ENCODE measurements at regions not wholly inside any gene's neighbourhood (a gene's known extent, or its start where the extent isn't known, plus 50 kb on each side); places are given as distances from the start of the nearest gene placed in this dataset.

DNA sequence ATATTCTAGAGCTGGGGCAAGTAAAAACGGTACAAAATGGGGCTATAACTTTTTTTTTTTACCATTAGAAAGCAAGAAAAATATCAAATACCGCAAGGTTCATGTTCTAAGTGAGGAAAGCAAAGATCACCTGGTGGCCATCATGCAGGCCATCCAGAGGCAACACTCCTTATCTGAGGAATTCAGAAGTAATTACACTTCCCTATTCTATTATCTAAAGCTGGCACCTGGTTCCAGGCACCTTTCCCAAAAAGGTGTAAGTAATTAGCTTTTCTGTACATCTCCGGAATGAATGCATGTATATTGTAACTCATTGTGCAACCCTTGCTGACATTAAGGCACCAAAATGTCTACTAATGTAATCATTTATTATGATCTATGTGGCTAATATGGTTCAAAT lies 152.5 kb upstream of the GYPC start:
- Mint-ChIP-seq H3K27ac (no peak overlapping the region), H3K27me3 (ENCODE audit: insufficient read depth, low read depth, poor library complexity) (peaks cover 4% of the 10 kb centered on the region), H3K9me3 (no peaks in the 10 kb centered on the region), H3K4me1 (peaks cover 20% of the 10 kb centered on the region), H3K4me3 (no peak overlapping the region), H3K36me3 (ENCODE audit: low read depth) (no peaks in the 10 kb centered on the region)
- Histone ChIP-seq H3F3A (replicated peaks; ENCODE audit: low read depth) (no peaks in the 10 kb centered on the region), H3K9me2 (ENCODE audit: insufficient read depth) (no peaks in the 10 kb centered on the region), H4K20me1 (replicated peaks; ENCODE audit: insufficient read depth) (no peaks in the 10 kb centered on the region), H3K4me3 (no peak overlapping the region), H3K4me2 (no peak overlapping the region), H3K79me2 (replicated peaks; ENCODE audit: insufficient read depth) (no peaks in the 10 kb centered on the region), H3K27ac (ENCODE audit: low read depth) (no peak overlapping the region), H3K4me1 (ENCODE audit: insufficient read depth) (0 out of 2 replicates have a peak, but pooled peaks cover 4% of the 10 kb centered on the region), H3K36me3 (ENCODE audit: insufficient read depth) (no peaks in the 10 kb centered on the region; the same call in 1 of the 2 replicates), H3K27me3 (ENCODE audit: insufficient read depth) (no peaks in the 10 kb centered on the region), H2AFZ (no peak overlapping the region)
- ATAC-seq: no peak
- DNase-seq (ENCODE audit: low spot score): no peak
- TF ChIP-seq, protein P1, sequence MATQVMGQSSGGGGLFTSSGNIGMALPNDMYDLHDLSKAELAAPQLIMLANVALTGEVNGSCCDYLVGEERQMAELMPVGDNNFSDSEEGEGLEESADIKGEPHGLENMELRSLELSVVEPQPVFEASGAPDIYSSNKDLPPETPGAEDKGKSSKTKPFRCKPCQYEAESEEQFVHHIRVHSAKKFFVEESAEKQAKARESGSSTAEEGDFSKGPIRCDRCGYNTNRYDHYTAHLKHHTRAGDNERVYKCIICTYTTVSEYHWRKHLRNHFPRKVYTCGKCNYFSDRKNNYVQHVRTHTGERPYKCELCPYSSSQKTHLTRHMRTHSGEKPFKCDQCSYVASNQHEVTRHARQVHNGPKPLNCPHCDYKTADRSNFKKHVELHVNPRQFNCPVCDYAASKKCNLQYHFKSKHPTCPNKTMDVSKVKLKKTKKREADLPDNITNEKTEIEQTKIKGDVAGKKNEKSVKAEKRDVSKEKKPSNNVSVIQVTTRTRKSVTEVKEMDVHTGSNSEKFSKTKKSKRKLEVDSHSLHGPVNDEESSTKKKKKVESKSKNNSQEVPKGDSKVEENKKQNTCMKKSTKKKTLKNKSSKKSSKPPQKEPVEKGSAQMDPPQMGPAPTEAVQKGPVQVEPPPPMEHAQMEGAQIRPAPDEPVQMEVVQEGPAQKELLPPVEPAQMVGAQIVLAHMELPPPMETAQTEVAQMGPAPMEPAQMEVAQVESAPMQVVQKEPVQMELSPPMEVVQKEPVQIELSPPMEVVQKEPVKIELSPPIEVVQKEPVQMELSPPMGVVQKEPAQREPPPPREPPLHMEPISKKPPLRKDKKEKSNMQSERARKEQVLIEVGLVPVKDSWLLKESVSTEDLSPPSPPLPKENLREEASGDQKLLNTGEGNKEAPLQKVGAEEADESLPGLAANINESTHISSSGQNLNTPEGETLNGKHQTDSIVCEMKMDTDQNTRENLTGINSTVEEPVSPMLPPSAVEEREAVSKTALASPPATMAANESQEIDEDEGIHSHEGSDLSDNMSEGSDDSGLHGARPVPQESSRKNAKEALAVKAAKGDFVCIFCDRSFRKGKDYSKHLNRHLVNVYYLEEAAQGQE (IDR thresholded peaks at IDR 0.05; ENCODE audit: unreplicated experiment): no peak
- TF ChIP-seq STAT1 (IDR thresholded peaks at IDR 0.05; ENCODE audit: unreplicated experiment): no peak
- TF ChIP-seq, protein P2, sequence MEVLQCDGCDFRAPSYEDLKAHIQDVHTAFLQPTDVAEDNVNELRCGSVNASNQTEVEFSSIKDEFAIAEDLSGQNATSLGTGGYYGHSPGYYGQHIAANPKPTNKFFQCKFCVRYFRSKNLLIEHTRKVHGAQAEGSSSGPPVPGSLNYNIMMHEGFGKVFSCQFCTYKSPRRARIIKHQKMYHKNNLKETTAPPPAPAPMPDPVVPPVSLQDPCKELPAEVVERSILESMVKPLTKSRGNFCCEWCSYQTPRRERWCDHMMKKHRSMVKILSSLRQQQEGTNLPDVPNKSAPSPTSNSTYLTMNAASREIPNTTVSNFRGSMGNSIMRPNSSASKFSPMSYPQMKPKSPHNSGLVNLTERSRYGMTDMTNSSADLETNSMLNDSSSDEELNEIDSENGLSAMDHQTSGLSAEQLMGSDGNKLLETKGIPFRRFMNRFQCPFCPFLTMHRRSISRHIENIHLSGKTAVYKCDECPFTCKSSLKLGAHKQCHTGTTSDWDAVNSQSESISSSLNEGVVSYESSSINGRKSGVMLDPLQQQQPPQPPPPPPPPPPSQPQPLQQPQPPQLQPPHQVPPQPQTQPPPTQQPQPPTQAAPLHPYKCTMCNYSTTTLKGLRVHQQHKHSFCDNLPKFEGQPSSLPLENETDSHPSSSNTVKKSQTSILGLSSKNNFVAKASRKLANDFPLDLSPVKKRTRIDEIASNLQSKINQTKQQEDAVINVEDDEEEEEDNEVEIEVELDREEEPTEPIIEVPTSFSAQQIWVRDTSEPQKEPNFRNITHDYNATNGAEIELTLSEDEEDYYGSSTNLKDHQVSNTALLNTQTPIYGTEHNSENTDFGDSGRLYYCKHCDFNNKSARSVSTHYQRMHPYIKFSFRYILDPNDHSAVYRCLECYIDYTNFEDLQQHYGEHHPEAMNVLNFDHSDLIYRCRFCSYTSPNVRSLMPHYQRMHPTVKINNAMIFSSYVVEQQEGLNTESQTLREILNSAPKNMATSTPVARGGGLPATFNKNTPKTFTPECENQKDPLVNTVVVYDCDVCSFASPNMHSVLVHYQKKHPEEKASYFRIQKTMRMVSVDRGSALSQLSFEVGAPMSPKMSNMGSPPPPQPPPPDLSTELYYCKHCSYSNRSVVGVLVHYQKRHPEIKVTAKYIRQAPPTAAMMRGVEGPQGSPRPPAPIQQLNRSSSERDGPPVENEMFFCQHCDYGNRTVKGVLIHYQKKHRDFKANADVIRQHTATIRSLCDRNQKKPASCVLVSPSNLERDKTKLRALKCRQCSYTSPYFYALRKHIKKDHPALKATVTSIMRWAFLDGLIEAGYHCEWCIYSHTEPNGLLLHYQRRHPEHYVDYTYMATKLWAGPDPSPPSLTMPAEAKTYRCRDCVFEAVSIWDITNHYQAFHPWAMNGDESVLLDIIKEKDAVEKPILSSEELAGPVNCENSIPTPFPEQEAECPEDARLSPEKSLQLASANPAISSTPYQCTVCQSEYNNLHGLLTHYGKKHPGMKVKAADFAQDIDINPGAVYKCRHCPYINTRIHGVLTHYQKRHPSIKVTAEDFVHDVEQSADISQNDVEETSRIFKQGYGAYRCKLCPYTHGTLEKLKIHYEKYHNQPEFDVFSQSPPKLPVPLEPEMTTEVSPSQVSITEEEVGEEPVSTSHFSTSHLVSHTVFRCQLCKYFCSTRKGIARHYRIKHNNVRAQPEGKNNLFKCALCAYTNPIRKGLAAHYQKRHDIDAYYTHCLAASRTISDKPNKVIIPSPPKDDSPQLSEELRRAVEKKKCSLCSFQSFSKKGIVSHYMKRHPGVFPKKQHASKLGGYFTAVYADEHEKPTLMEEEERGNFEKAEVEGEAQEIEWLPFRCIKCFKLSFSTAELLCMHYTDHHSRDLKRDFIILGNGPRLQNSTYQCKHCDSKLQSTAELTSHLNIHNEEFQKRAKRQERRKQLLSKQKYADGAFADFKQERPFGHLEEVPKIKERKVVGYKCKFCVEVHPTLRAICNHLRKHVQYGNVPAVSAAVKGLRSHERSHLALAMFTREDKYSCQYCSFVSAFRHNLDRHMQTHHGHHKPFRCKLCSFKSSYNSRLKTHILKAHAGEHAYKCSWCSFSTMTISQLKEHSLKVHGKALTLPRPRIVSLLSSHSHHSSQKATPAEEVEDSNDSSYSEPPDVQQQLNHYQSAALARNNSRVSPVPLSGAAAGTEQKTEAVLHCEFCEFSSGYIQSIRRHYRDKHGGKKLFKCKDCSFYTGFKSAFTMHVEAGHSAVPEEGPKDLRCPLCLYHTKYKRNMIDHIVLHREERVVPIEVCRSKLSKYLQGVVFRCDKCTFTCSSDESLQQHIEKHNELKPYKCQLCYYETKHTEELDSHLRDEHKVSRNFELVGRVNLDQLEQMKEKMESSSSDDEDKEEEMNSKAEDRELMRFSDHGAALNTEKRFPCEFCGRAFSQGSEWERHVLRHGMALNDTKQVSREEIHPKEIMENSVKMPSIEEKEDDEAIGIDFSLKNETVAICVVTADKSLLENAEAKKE (CRISPR knock-in tag; IDR thresholded peaks at IDR 0.05): no peak
- TF ChIP-seq JUNB (IDR thresholded peaks at IDR 0.05; ENCODE audit: unreplicated experiment): no peak
- TF ChIP-seq, protein P3, sequence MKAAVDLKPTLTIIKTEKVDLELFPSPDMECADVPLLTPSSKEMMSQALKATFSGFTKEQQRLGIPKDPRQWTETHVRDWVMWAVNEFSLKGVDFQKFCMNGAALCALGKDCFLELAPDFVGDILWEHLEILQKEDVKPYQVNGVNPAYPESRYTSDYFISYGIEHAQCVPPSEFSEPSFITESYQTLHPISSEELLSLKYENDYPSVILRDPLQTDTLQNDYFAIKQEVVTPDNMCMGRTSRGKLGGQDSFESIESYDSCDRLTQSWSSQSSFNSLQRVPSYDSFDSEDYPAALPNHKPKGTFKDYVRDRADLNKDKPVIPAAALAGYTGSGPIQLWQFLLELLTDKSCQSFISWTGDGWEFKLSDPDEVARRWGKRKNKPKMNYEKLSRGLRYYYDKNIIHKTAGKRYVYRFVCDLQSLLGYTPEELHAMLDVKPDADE (IDR thresholded peaks at IDR 0.05): no peak
